ENCODE measurements at regions not wholly inside any gene's neighbourhood (a gene's known extent, or its start where the extent isn't known, plus 50 kb on each side); places are given as distances from the start of the nearest gene placed in this dataset.

DNA sequence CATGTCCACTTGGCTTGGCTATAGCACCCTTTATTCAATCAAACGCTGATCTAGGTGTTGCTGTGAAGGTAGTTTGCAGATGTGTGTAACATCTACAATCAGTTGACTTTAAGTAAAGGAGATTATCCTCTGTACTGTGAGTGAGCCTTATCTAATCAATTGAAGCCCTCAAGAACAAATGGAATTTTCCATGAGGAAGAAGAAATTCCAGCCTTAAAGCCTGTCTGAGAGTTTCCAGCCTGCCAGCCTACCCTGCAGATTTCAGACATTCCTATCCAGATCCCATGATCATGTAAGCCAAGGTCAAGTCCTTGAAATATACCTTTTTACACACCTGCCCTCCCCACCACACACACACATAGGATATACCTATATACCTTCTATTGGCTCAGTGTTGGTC, 696.7 kb downstream of the MRPL39 start:
- no peak for DNase-seq (ENCODE audit: extremely low read depth in 1 of 2, low read depth in 1 of 2)

DNA sequence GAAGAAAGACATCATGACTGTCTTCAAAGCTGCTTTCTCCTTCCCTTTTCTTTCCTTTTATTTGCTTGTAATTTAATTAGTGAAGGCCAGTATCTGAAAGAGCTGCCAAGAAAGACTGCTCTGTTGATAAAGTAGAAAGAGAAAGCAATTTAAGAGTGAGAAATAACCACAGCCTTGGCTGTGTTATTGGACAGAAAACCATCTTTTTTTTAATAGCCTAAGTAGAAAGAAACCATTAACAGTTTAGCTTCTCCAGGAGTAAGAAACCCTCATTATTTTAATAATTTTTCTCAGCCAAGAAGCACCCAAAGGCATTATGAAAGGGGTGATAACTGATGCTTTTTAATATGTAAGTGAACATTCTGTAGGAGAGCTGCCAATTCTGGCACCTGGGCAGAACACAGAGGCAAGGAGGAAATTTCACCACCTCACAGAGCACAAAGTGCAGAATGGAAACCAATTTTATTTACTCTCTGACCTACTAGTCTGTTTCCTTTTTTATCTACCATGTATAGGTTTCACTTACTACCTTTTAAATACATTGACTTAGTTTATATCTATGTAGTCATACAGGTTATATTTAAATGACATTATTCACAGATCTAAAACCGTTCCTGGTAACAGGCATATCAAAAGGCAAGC, 703.2 kb downstream of the MRPL39 start:
- DNase-seq (ENCODE audit: extremely low read depth in 1 of 2, low read depth in 1 of 2), result no peak

GRCh38 chr21:24899138-24899537, 708.1 kb downstream of the MRPL39 start:
- DNase-seq (ENCODE audit: extremely low read depth in 1 of 2, low read depth in 1 of 2), result no peak

- no peak for DNase-seq (ENCODE audit: extremely low read depth in 1 of 2, low read depth in 1 of 2)
These were observed 709.4 kb downstream of the MRPL39 start for GRCh38 chr21:24897883-24898282.

GRCh38 chr21:24896735-24897124, 710.6 kb downstream of the MRPL39 start:
- DNase-seq (ENCODE audit: extremely low read depth in 1 of 2, low read depth in 1 of 2), result no peak

- no peak for DNase-seq (ENCODE audit: extremely low read depth in 1 of 2, low read depth in 1 of 2)
These were observed 711.2 kb downstream of the MRPL39 start for GRCh38 chr21:24895885-24896734.

DNA sequence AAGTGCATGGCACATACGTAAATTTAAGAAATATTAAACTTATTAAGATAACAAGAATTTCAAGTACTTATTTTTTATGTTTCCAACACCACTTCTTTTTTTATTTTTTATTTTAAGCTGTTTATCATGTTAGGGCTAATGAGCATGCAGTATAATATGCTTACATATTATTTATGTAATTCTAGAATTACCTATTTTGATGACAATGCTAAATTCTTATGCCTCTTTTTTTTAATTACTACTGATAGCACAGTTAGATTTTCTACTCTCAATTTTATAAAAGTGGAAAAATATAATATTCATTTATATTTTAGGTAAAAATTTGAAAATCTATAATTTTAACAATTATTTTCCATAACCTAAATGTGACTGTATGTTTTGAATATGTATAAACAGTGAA, 713.0 kb downstream of the MRPL39 start:
- DNase-seq (ENCODE audit: extremely low read depth in 1 of 2, low read depth in 1 of 2), result no peak

DNA sequence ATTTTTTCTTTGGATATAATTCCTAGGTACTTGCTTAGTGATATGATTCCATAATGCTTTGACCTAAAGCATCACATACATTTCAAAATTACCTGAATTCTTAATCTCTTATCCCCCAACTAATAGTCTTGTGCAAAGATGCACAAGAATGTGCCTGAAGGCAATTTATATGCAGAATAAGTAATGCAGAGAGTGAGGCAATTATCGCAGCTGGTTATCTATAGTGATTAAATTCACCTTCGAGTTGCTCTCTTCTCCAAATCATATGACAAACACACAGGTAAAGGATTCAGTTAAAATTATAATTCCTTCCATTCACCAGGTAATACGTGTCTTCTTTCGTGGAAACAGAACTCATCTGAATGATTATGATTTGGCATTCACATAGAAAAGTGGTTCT, 717.3 kb downstream of the MRPL39 start:
- DNase-seq (ENCODE audit: extremely low read depth in 1 of 2, low read depth in 1 of 2), result no peak

DNA sequence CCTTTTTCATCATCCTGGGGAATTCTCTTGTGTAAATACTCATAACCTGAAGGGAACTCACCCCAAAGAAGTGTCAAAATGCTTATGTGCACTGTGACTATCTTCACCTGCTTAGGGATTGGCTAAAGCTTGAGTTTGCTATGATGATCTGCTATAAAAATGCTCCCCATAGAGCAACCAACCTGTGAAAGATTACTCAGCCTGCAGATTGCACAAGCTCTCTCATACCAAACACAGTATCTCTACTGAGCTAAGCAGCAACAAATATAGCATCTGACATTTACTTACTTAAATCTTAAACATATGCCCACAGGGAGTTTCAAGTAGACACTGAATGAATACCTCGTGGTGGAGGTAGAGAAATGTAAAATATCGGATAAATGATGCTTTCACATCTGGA, 725.8 kb downstream of the MRPL39 start:
- DNase-seq (ENCODE audit: extremely low read depth in 1 of 2, low read depth in 1 of 2), result no peak

- DNase-seq (ENCODE audit: extremely low read depth in 1 of 2, low read depth in 1 of 2), result no peak
These were observed 736.6 kb downstream of the MRPL39 start for GRCh38 chr21:24870633-24871032.

GRCh38 chr21:24869862-24870261, 737.4 kb downstream of the MRPL39 start:
- no peak for DNase-seq (ENCODE audit: extremely low read depth in 1 of 2, low read depth in 1 of 2)

- DNase-seq (ENCODE audit: extremely low read depth in 1 of 2, low read depth in 1 of 2), result no peak
These were observed 739.2 kb downstream of the MRPL39 start for GRCh38 chr21:24868117-24868516.

DNA sequence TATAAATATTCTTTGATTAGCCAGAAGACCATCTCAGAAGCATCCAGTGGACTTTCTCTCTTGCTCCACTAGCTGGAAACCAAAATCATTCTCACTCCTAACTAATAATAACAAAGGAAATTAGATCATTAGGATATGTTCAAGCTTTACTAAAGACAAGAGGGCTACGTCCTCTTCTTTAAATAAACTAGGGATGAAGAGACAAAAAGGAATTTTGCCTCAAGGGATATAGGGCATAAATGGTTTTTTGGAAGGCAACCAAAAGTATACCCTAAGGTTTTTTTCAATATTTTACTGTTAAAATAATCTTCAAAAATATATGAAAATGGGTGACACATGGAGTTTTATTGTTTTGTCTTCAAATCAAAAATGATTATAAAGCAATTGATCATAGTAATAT, 745.8 kb downstream of the MRPL39 start:
- DNase-seq (ENCODE audit: extremely low read depth in 1 of 2, low read depth in 1 of 2), result no peak

- DNase-seq (ENCODE audit: extremely low read depth in 1 of 2, low read depth in 1 of 2), result no peak
These were observed 751.0 kb downstream of the MRPL39 start for GRCh38 chr21:24856326-24856725.

DNA sequence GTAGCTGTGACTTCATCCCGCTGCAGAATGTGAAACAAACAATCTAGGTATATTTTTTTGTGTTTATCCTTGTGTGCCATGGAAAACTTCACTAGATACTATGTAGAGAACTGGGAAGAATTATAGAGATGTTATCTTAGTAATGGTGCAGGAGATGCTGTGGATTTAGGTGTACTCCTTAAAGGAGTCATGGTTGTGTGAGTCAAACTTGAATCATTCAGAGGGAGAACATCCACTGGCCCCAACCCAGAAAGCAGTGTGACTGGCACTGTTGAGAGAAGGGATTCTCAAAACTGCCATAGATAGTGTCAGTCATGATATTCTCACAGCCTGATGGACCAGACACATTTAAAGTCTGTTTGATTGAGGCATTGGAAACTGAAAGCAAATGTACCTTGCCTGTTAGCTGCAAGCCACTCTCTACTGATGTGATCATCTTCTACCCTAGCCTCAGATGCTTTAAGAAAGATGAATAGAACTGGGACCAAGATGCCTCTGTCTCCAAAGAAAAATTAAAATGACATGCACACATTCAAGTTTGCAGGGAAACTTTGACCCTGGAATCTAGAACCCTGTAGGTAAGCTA, 754.6 kb downstream of the MRPL39 start:
- no peak for DNase-seq (ENCODE audit: extremely low read depth in 1 of 2, low read depth in 1 of 2)

DNA sequence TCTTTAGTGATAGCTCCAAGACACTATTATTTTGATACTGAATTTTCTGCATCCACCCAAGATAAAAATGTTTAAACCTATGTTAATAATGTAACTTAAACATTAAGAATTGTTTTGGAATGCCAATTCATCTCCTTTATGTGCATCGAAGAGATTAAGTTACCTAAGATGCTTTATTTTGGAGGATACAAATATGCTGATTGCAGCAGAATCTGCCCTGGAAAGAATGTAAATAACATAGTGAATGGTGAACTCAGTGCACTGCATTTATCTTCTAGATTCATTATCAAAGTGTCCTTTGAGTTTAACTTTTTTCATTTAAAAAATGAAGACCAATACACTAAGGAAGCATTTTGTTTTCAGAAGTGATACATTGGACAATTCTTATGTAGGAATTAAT, 757.2 kb downstream of the MRPL39 start:
- no peak for DNase-seq (ENCODE audit: extremely low read depth in 1 of 2, low read depth in 1 of 2)

DNA sequence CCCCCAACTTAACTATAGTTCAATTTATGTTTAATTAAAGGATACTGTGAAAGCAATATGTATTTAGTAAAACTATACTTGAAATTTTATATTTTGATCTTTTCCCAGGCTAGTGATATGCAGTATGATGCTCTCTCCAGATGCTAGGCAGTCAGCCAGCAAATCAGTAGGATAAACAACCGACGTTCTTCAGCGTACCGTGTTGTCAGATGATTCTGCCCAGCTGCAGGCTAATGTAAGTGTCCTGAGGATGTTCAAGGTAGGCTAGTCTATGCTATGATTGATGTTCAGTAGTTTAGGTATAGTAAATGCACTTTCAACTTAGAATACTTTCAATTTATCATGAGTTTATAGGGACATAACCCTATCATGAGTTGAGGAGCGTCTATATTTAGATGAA, 762.6 kb downstream of the MRPL39 start:
- no peak for DNase-seq (ENCODE audit: extremely low read depth in 1 of 2, low read depth in 1 of 2)

- DNase-seq (ENCODE audit: extremely low read depth in 1 of 2, low read depth in 1 of 2), result no peak
These were observed 767.0 kb downstream of the MRPL39 start for GRCh38 chr21:24840287-24840686.

DNA sequence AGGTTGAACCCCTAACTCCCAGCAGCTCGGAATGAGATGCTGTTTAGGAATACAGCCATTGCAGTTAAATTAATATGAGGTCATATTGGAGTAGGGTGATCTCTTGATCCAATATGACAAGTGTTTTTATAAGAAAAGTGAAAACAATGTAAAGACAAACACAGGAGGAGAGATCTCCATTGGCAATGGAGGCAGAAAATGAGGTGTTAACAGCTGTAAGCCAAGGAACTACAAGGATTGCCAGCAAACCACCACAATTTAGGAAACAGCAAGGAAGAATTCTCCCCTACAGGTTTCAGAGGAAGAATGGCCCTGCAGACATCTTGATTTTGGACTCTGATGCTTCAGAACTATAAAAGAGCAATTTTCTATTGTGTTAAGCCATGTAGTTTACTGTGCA, 774.3 kb downstream of the MRPL39 start:
- DNase-seq (ENCODE audit: extremely low read depth in 1 of 2, low read depth in 1 of 2), result no peak

DNA sequence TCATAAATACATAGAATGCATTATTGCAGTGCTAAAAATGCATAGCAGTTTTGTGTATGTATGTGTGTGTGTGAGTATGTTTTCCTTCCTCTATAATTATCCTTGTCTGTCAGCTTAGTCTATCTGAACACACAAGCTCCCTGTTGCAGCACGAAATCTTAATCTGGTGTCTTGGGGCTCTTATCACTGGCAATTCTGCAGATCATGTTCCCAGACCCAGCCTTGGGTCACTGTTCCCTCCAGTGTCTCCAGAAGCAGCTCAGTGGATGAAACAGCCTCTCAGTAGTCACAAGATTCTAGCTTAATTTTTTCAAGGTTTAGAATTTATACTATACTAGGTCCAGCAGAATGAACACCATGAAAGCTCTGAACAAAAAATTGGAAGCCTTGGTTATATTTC, 777.9 kb downstream of the MRPL39 start:
- DNase-seq (ENCODE audit: extremely low read depth in 1 of 2, low read depth in 1 of 2), result no peak

GRCh38 chr21:24826822-24827221, 780.5 kb downstream of the MRPL39 start:
- DNase-seq (ENCODE audit: extremely low read depth in 1 of 2, low read depth in 1 of 2), result no peak

GRCh38 chr21:24825348-24825747, 781.9 kb downstream of the MRPL39 start:
- DNase-seq (ENCODE audit: extremely low read depth in 1 of 2, low read depth in 1 of 2), result no peak

Measured in stimulated activated CD8-positive, alpha-beta memory T cell treated with anti-CD3 and anti-CD28 coated beads, Interleukin-7, amount 100 ng/mL, for 48 hours (primary cell).